CD4-positive, alpha-beta T cell (primary cell): ENCODE measurements at regions not wholly inside any gene's neighbourhood (a gene's known extent, or its start where the extent isn't known, plus 50 kb on each side); places are given as distances from the start of the nearest gene placed in this dataset.
A peak's percentile ranks its signal among the peaks of the same experiment; 100 is the strongest.

Experiments
- ATAC-seq: fragments of 200-7000 bp; cut with Tn5 transposase; one replicate; pipeline ENCODE4 v1.10.0; 2022; ENCODE audit warnings: mild to moderate bottlenecking; ENCODE audit not compliant: poor library complexity
- CTCF ChIA-PET: fragments of 350-600 bp; sonication (Branson Sonifier 250); formaldehyde crosslinking; loops from one replicate; lab custom pipeline; 2021; ENCODE audit warnings: antibody characterized with exemption, inconsistent platforms; lab: Charles Lee
- POLR2A ChIA-PET: fragments of 350-600 bp; sonication (Branson Sonifier 250); formaldehyde crosslinking; loops from one replicate; lab custom pipeline; 2021; ENCODE audit warnings: antibody characterized with exemption, inconsistent platforms; lab: Charles Lee
- DNase-seq, 14 experiments: peaks; one replicate each; pipeline ENCODE4 v3.0.0-alpha.2; 2013 to 2020; ENCODE audit warnings: mixed read lengths in 2 of 14
- H3K27ac ChIP-seq, 2 donors: one replicate each; pipeline versions ENCODE4 v1.5.1 to v1.7.0; 2013; ENCODE audit warnings: low read length in 2 of 2, low read depth in 1 of 2, mild to moderate bottlenecking in 1 of 2
- H3K27me3 ChIP-seq, 2 experiments: 1 replicate in 1 of 2; 2 replicates in 1 of 2; pipeline versions ENCODE4 v1.6.1 to v1.7.0; 2013; ENCODE audit warnings: low read length in 2 of 2, control low read depth in 1 of 2, mild to moderate bottlenecking in 1 of 2, moderate library complexity in 1 of 2; ENCODE audit not compliant: insufficient read depth in 2 of 2, control insufficient read depth in 1 of 2
- H3K36me3 ChIP-seq: one replicate; pipeline ENCODE4 v1.6.1; 2013; ENCODE audit warnings: low read length, control low read depth; ENCODE audit not compliant: insufficient read depth
- H3K4me1 ChIP-seq: one replicate; pipeline ENCODE4 v1.6.1; 2013; ENCODE audit warnings: low read length, control low read depth; ENCODE audit not compliant: insufficient read depth
- H3K4me3 ChIP-seq: one replicate; pipeline ENCODE4 v1.5.1; 2013; ENCODE audit warnings: mild to moderate bottlenecking, low read length, moderate library complexity
- H3K9me3 ChIP-seq, 2 experiments: 1 replicate in 1 of 2; 2 replicates in 1 of 2; pipeline versions ENCODE4 v1.6.1 to v1.7.0; 2013; ENCODE audit warnings: low read length in 2 of 2, mild to moderate bottlenecking in 2 of 2, control low read depth in 1 of 2, moderate library complexity in 1 of 2; ENCODE audit not compliant: control insufficient read depth in 1 of 2, insufficient read depth in 1 of 2
- H3K27ac Mint-ChIP-seq: one replicate; pipeline ENCODE4 v1.8.0; 2020; ENCODE audit warnings: mixed read lengths
- H3K27me3 Mint-ChIP-seq: one replicate; pipeline ENCODE4 v1.8.0; 2021; ENCODE audit warnings: mixed read lengths
- H3K36me3 Mint-ChIP-seq: one replicate; pipeline ENCODE4 v1.8.0; 2021; ENCODE audit warnings: low read depth, mixed read lengths
- H3K4me1 Mint-ChIP-seq: one replicate; pipeline ENCODE4 v1.8.0; 2021; ENCODE audit warnings: low read depth, mixed read lengths
- H3K4me3 Mint-ChIP-seq: one replicate; pipeline ENCODE4 v1.8.0; 2020; ENCODE audit warnings: mild to moderate bottlenecking, mixed read lengths
- H3K9me3 Mint-ChIP-seq: one replicate; pipeline ENCODE4 v1.8.0; 2020; ENCODE audit warnings: mixed read lengths
- intact Hi-C, 2 experiments: fragments of 100-400 bp; cut with DNase I in 1 of 2; cut with micrococcal nuclease in 1 of 2; formaldehyde crosslinking; loops; one replicate each; pipeline versions ENCODE4 v1.15.1 to v1.9.0; 2023 to 2025; cut with DNase I, micrococcal nuclease
- TF ChIP-seq, protein P1 (sequence below): fragments of 200-600 bp; IDR thresholded peaks from one replicate; pipeline ENCODE4 v1.8.0; 2022; ENCODE audit warnings: antibody characterized with exemption, mild to moderate bottlenecking

DNA sequence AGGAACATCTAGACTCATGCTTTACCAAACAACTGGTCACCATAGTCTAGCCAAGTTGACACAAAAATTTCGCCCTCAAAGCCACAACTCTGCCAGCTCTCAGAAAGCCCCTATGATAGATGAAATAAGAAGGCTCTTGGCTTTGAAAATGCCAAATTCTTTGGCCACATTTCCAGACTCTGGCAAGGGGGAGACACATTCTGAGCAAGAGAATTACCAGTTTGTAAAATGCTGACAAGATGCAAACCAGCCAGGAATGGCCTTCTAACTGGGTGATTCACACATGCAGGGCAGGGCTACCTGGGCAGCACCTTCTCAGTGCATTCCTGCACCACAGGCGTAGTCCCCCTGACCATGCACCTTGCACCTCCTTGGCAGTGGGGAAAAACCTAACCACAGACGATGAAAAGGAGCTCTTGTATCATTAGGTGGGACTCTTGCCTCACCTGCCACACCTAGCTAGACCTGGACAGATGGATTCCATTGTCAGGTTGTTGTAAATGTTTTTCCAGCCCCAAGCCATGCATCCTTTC is 77.4 kb upstream of the CPEB2 start:
- no peaks in the 10 kb centered on the region for H3K27me3 Mint-ChIP-seq
- TF ChIP-seq, protein P1, sequence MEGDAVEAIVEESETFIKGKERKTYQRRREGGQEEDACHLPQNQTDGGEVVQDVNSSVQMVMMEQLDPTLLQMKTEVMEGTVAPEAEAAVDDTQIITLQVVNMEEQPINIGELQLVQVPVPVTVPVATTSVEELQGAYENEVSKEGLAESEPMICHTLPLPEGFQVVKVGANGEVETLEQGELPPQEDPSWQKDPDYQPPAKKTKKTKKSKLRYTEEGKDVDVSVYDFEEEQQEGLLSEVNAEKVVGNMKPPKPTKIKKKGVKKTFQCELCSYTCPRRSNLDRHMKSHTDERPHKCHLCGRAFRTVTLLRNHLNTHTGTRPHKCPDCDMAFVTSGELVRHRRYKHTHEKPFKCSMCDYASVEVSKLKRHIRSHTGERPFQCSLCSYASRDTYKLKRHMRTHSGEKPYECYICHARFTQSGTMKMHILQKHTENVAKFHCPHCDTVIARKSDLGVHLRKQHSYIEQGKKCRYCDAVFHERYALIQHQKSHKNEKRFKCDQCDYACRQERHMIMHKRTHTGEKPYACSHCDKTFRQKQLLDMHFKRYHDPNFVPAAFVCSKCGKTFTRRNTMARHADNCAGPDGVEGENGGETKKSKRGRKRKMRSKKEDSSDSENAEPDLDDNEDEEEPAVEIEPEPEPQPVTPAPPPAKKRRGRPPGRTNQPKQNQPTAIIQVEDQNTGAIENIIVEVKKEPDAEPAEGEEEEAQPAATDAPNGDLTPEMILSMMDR: no peak
- H3K4me1 Mint-ChIP-seq: no peaks in the 10 kb centered on the region
- H3K36me3 ChIP-seq: no peaks in the 10 kb centered on the region
- H3K27ac Mint-ChIP-seq: no peak overlapping the region
- H3K4me1 ChIP-seq: no peaks in the 10 kb centered on the region
- H3K9me3 ChIP-seq: no peaks in the 10 kb centered on the region
- no peak overlapping the region for H3K27ac ChIP-seq
- no peaks in the 10 kb centered on the region for H3K27me3 ChIP-seq
- ChIA-PET POLR2A (interaction anchor here (0.7 to 1.6 kb wide), 4 partner anchors 48 to 78 kb away, joined by 3 to 7 read pairs (median 4); partner anchors contain the start of gene CPEB2), CTCF (no interaction called here)
- H3K36me3 Mint-ChIP-seq: no peaks in the 10 kb centered on the region
- peak; percentile 10 for ATAC-seq
- intact Hi-C loops: loop anchor here in 1 of 2 experiments (2.0 kb wide), 1 partner anchor 78 kb away; the partner anchor contains the start of gene CPEB2
- no peaks in the 10 kb centered on the region for H3K9me3 Mint-ChIP-seq
- no peak overlapping the region for H3K4me3 Mint-ChIP-seq
- H3K4me3 ChIP-seq: no peak overlapping the region
- peak in 2 of 14 experiments; percentile 9 to 24 for DNase-seq

DNA sequence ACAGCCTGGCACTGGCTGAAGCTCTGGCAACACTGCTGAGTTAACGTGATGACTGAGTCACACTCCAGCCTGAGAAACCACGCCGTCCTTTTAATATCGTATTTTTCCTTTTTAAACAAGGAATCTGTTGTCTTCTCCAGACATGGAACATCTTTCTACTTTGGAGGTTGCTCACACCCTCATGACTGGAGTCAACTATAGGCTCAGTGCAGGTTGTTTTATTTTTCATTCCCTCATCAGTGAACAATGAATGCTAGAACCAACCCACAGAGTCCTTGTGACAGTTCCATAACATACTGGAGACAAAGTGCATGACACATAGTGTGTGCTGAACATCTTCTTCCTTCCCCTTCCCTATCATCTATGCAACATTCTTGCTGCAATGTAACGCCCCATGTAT is 76.8 kb upstream of the CPEB2 start:
- no peaks in the 10 kb centered on the region for H3K9me3 Mint-ChIP-seq
- no peaks in the 10 kb centered on the region for H3K36me3 Mint-ChIP-seq
- H3K27ac Mint-ChIP-seq: no peak overlapping the region
- H3K27me3 ChIP-seq: no peaks in the 10 kb centered on the region
- no peaks in the 10 kb centered on the region for H3K4me1 ChIP-seq
- H3K36me3 ChIP-seq: no peaks in the 10 kb centered on the region
- no peak overlapping the region for H3K4me3 Mint-ChIP-seq
- CTCF ChIA-PET: no interaction called here
- POLR2A ChIA-PET: interaction anchor here (1.2 to 1.6 kb wide), 3 partner anchors 48 to 77 kb away, joined by 3 read pairs; partner anchors contain the start of gene CPEB2
- no peak for DNase-seq
- intact Hi-C loops: loop anchor here in 1 of 2 experiments (2.0 kb wide), 1 partner anchor 77 kb away; the partner anchor contains the start of gene CPEB2
- TF ChIP-seq, protein P1: no peak
- no peaks in the 10 kb centered on the region for H3K4me1 Mint-ChIP-seq
- ATAC-seq: no peak
- no peak overlapping the region for H3K4me3 ChIP-seq
- no peak overlapping the region for H3K27ac ChIP-seq
- no peaks in the 10 kb centered on the region for H3K9me3 ChIP-seq
- no peaks in the 10 kb centered on the region for H3K27me3 Mint-ChIP-seq

DNA sequence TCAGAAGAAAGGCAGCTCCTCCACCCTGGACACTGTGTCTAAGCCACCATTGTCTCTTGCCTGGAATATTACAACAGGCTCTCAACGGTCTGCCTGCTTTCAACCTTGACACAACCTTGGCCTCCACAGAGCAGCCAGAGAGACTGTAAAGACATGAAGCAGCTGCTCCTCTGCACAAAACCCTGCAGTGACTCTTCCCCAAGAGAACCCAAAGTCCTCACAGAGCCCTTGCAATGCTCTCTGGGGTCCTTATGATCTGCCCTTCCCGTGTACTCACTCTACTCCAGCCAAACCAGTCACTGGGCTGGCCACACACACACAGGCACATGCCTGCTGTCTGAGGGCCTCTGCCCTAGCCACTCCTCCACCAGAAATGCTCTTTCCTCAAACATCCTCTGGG is 75.9 kb upstream of the CPEB2 start:
- DNase-seq: no peak
- intact Hi-C loops: no loop called here
- H3K27ac Mint-ChIP-seq: no peak overlapping the region
- POLR2A ChIA-PET: interaction anchor here (1.0 to 1.6 kb wide), 3 partner anchors 75 to 78 kb away, joined by 3 to 4 read pairs (median 3); partner anchors contain the start of gene CPEB2
- H3K4me3 Mint-ChIP-seq: no peak overlapping the region
- H3K4me1 ChIP-seq: no peaks in the 10 kb centered on the region
- H3K36me3 Mint-ChIP-seq: no peaks in the 10 kb centered on the region
- H3K27ac ChIP-seq: no peak overlapping the region
- no peaks in the 10 kb centered on the region for H3K27me3 ChIP-seq
- CTCF ChIA-PET: no interaction called here
- no peaks in the 10 kb centered on the region for H3K27me3 Mint-ChIP-seq
- no peaks in the 10 kb centered on the region for H3K36me3 ChIP-seq
- TF ChIP-seq, protein P1: no peak
- H3K4me1 Mint-ChIP-seq: no peaks in the 10 kb centered on the region
- no peaks in the 10 kb centered on the region for H3K9me3 ChIP-seq
- no peak overlapping the region for H3K4me3 ChIP-seq
- no peak for ATAC-seq
- no peaks in the 10 kb centered on the region for H3K9me3 Mint-ChIP-seq
